Stimulated activated memory B cell treated with anti-CD40 and anti-IgM and Interleukin-4, amounts not matched to agents 10 μg/mL and 1 μg/mL and 100 μg/mL, for 72 hours (primary cell): ENCODE measurements at regions not wholly inside any gene's neighbourhood (a gene's known extent, or its start where the extent isn't known, plus 50 kb on each side); places are given as distances from the start of the nearest gene placed in this dataset.

ENCODE experiments used
- ATAC-seq: fragments of 150-1000 bp; cut with Tn5 transposase; 2 replicates; pipeline ENCODE4 v1.10.0; 2021
- H3K27ac Mint-ChIP-seq: one replicate; pipeline ENCODE4 v1.8.0; 2022; ENCODE audit warnings: mild to moderate bottlenecking, mixed read lengths
- H3K27me3 Mint-ChIP-seq: one replicate; pipeline ENCODE4 v1.8.0; 2022; ENCODE audit warnings: mixed read lengths
- H3K36me3 Mint-ChIP-seq: one replicate; pipeline ENCODE4 v1.8.0; 2022; ENCODE audit warnings: mixed read lengths
- H3K4me1 Mint-ChIP-seq: one replicate; pipeline ENCODE4 v1.8.0; 2022; ENCODE audit warnings: mixed read lengths
- H3K4me3 Mint-ChIP-seq: one replicate; pipeline ENCODE4 v1.8.0; 2022; ENCODE audit warnings: mild to moderate bottlenecking, moderate library complexity, mixed read lengths
- H3K9me3 Mint-ChIP-seq: one replicate; pipeline ENCODE4 v1.8.0; 2022; ENCODE audit warnings: mixed read lengths

- H3K36me3 Mint-ChIP-seq, result no peaks in the 10 kb centered on the region
- no peak overlapping the region for H3K27ac Mint-ChIP-seq
- no peak for ATAC-seq
- H3K27me3 Mint-ChIP-seq, result peaks cover 7% of the 10 kb centered on the region
- no peaks in the 10 kb centered on the region for H3K4me1 Mint-ChIP-seq
- H3K4me3 Mint-ChIP-seq, result no peak overlapping the region
- no peaks in the 10 kb centered on the region for H3K9me3 Mint-ChIP-seq
Observed at GRCh38 chr9:78575771-78576170, 278.8 kb downstream of the PSAT1 start.

- Mint-ChIP-seq H3K4me1 (no peaks in the 10 kb centered on the region), H3K9me3 (no peaks in the 10 kb centered on the region), H3K4me3 (no peak overlapping the region), H3K27ac (no peak overlapping the region), H3K36me3 (no peaks in the 10 kb centered on the region), H3K27me3 (peaks cover 11% of the 10 kb centered on the region)
- no peak for ATAC-seq
Observed at GRCh38 chr9:78577156-78577906, 280.4 kb downstream of the PSAT1 start.

- no peaks in the 10 kb centered on the region for H3K9me3 Mint-ChIP-seq
- no peaks in the 10 kb centered on the region for H3K4me1 Mint-ChIP-seq
- no peak for ATAC-seq
- H3K27me3 Mint-ChIP-seq, result peaks cover 14% of the 10 kb centered on the region
- no peak overlapping the region for H3K27ac Mint-ChIP-seq
- H3K4me3 Mint-ChIP-seq, result no peak overlapping the region
- no peaks in the 10 kb centered on the region for H3K36me3 Mint-ChIP-seq
Observed at GRCh38 chr9:78578072-78578471, 281.1 kb downstream of the PSAT1 start.

DNA sequence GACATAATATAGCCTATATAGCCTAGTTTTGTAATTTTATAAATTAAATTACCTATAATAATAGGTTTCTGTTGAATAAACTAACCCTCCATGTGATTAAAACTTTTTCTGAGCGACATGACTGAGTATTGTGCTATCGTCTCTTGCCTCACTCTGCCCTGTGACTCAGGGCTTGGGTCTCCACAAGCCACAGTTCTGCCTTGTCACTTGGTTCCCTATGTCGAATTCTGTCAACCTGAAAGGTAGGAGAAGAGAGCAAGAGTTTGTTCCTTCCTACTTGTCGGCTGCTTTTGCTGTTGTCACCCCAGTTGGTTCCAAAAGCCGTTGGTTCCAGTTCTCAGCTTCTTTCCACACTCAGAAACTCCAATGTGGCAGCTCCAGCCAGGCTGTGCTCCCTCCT is 285.9 kb downstream of the PSAT1 start:
- Mint-ChIP-seq H3K36me3 (no peaks in the 10 kb centered on the region), H3K9me3 (peaks cover 5% of the 10 kb centered on the region), H3K27me3 (peaks cover 21% of the 10 kb centered on the region), H3K4me1 (no peaks in the 10 kb centered on the region), H3K27ac (no peak overlapping the region), H3K4me3 (no peak overlapping the region)
- no peak for ATAC-seq

DNA sequence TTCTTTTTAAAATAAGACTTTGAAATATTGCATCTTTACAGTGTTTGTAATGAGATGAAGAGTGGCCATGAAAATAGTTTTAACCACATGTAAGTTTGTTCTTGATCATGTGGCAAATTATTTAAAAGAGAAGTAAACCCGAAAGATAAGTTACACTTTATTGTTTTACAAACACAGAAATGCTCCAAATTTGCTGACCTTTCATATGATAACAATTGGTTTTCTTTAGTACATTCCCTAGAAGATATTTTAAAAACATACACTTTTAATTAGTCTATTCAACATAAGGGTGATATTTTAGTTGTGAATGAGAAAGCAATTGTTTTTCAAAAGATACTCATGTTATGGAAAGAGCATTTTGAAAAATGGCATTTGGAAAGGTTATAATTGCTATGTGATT is 287.7 kb downstream of the PSAT1 start:
- Mint-ChIP-seq H3K27ac (no peak overlapping the region), H3K27me3 (peaks cover 21% of the 10 kb centered on the region), H3K4me1 (no peaks in the 10 kb centered on the region), H3K36me3 (no peaks in the 10 kb centered on the region), H3K4me3 (no peak overlapping the region), H3K9me3 (peaks cover 5% of the 10 kb centered on the region)
- ATAC-seq, result no peak

DNA sequence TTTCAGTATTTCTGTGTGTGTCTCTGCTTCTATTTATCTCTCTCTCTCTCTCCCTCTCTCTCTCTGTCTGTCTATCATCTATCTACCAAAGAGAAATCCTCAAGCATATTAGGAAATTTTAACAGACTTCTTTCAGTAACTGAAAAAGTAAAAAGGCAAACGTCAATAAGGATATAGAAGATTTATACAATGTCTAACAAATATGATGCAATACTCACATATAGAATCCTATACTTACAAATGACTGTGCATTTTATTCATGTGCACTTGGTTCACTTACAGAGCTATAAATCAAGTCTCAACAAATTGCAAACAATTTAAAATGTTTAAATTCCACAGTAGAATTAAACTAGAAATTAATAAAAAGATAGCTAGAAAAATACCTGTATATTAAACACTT is 289.0 kb downstream of the PSAT1 start:
- Mint-ChIP-seq H3K36me3 (no peaks in the 10 kb centered on the region), H3K4me3 (no peak overlapping the region), H3K4me1 (no peaks in the 10 kb centered on the region), H3K27me3 (peaks cover 13% of the 10 kb centered on the region), H3K9me3 (peaks cover 5% of the 10 kb centered on the region), H3K27ac (no peak overlapping the region)
- no peak for ATAC-seq

GRCh38 chr9:78590068-78590467 is 293.1 kb downstream of the PSAT1 start:
- no peaks in the 10 kb centered on the region for H3K36me3 Mint-ChIP-seq
- H3K9me3 Mint-ChIP-seq, result peaks cover 5% of the 10 kb centered on the region
- H3K27ac Mint-ChIP-seq, result no peak overlapping the region
- H3K4me1 Mint-ChIP-seq, result no peaks in the 10 kb centered on the region
- no peak overlapping the region for H3K4me3 Mint-ChIP-seq
- ATAC-seq, result no peak
- H3K27me3 Mint-ChIP-seq, result no peaks in the 10 kb centered on the region

DNA sequence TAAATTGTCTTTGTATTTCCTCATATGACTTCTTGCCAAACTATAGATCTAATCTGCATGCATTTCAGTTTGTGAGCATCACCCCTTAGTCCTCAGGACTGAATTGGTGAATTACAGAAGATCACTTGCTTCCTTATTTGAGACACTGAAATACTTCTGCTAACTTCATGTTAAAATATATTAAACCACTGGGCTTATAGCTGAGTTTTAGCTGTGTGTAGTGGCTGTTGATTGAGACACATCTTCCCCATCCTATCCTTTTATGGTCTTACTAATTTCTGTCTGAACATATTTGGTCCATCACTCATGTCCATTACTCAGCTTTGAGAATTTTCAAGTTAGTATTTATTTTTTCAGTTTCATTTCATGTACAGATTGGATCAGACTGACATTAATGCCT is 295.9 kb downstream of the PSAT1 start:
- Mint-ChIP-seq H3K4me1 (no peaks in the 10 kb centered on the region), H3K9me3 (no peaks in the 10 kb centered on the region), H3K27ac (no peak overlapping the region), H3K27me3 (peaks cover 10% of the 10 kb centered on the region), H3K4me3 (no peak overlapping the region), H3K36me3 (no peaks in the 10 kb centered on the region)
- no peak for ATAC-seq

DNA sequence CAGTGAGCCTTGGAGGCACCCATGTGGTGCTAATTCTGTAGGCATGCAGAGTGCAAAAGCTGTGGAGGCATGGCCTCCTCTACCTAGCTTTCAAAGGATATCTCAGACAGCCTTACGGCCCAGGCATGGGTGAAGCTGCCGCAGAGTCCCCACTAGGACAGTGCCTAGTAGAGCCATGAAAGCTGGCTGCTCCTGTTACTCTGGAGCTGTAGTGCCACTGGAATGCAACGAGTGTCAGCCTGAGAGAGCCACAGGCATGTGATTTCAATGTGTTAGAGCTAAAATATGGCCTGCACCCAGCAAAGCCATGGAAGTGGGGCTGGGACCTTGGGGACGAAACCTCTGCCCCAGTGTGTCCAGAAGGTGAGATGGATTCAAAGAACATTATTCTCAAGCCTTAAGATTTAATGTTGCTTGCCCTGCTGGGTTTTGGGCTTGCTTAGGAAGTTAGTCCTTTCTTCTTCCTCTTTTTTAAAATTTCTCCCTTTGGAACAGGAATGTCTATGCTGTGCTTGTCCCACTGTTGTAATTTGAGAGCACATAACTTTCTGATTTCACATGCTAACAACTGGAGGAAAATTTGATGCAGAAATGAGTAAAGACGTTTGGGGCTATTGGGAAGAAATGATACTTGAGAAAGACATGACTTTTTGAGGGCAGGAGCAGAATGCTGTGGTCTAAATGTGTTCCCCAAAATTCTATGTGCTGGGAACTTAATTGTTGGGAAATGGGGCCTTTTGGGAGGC is 298.4 kb downstream of the PSAT1 start:
- no peak overlapping the region for H3K4me3 Mint-ChIP-seq
- H3K27ac Mint-ChIP-seq, result no peak overlapping the region
- H3K36me3 Mint-ChIP-seq, result no peaks in the 10 kb centered on the region
- H3K27me3 Mint-ChIP-seq, result peaks cover 10% of the 10 kb centered on the region
- H3K4me1 Mint-ChIP-seq, result no peaks in the 10 kb centered on the region
- no peak for ATAC-seq
- H3K9me3 Mint-ChIP-seq, result no peaks in the 10 kb centered on the region

GRCh38 chr9:78596346-78596745 is 299.4 kb downstream of the PSAT1 start:
- H3K27ac Mint-ChIP-seq, result no peak overlapping the region
- no peaks in the 10 kb centered on the region for H3K4me1 Mint-ChIP-seq
- ATAC-seq, result no peak
- H3K36me3 Mint-ChIP-seq, result no peaks in the 10 kb centered on the region
- no peaks in the 10 kb centered on the region for H3K9me3 Mint-ChIP-seq
- H3K4me3 Mint-ChIP-seq, result no peak overlapping the region
- H3K27me3 Mint-ChIP-seq, result peaks cover 10% of the 10 kb centered on the region

GRCh38 chr9:78598120-78598519 is 301.2 kb downstream of the PSAT1 start:
- H3K36me3 Mint-ChIP-seq, result no peaks in the 10 kb centered on the region
- H3K4me1 Mint-ChIP-seq, result peaks cover 6% of the 10 kb centered on the region
- H3K27ac Mint-ChIP-seq, result no peak overlapping the region
- H3K4me3 Mint-ChIP-seq, result no peak overlapping the region
- H3K27me3 Mint-ChIP-seq, result peaks cover 10% of the 10 kb centered on the region
- peaks cover 3% of the 10 kb centered on the region for H3K9me3 Mint-ChIP-seq
- no peak for ATAC-seq

GRCh38 chr9:78599926-78600325 is 303.0 kb downstream of the PSAT1 start:
- Mint-ChIP-seq H3K4me3 (no peak overlapping the region), H3K36me3 (no peaks in the 10 kb centered on the region), H3K27ac (no peak overlapping the region), H3K4me1 (peaks cover 6% of the 10 kb centered on the region), H3K27me3 (peaks cover 10% of the 10 kb centered on the region), H3K9me3 (peaks cover 3% of the 10 kb centered on the region)
- no peak for ATAC-seq

DNA sequence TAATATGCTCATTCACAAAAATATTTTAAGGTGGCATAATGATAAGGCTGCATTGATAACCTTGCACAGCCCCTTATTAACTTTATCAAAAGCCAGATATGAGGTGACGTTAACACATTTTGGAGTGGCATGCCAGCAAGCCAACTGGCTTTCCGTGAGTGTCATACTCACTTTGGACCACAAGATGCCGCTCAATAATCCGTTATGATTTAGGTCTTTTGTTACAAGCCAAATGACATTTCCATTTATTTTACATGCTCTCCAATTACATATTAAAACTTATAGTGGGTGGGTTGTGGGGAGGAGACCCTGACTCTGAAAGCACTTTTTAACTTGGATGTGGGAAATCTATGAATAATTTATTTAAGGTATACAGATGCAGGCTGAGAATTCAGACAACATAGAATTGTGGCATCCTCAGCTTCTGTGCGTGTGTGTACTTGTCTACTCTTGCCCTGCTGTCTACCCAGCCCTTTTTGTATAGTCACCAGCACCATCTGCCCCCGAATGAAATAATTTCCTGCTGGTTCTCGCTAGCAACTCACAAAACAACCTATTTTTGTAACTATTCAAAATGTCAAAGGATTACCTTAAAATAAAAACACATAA is 305.1 kb downstream of the PSAT1 start:
- no peak for ATAC-seq
- Mint-ChIP-seq H3K36me3 (no peaks in the 10 kb centered on the region), H3K4me1 (peaks cover 6% of the 10 kb centered on the region), H3K4me3 (no peak overlapping the region), H3K27ac (peak overlapping the region; percentile 39), H3K27me3 (no peaks in the 10 kb centered on the region), H3K9me3 (peaks cover 3% of the 10 kb centered on the region)

- peaks cover 6% of the 10 kb centered on the region for H3K4me1 Mint-ChIP-seq
- ATAC-seq, result no peak
- H3K4me3 Mint-ChIP-seq, result no peak overlapping the region
- peaks cover 3% of the 10 kb centered on the region for H3K9me3 Mint-ChIP-seq
- H3K27me3 Mint-ChIP-seq, result no peaks in the 10 kb centered on the region
- no peaks in the 10 kb centered on the region for H3K36me3 Mint-ChIP-seq
- no peak overlapping the region for H3K27ac Mint-ChIP-seq
Observed at GRCh38 chr9:78605041-78606000, 308.4 kb downstream of the PSAT1 start.

DNA sequence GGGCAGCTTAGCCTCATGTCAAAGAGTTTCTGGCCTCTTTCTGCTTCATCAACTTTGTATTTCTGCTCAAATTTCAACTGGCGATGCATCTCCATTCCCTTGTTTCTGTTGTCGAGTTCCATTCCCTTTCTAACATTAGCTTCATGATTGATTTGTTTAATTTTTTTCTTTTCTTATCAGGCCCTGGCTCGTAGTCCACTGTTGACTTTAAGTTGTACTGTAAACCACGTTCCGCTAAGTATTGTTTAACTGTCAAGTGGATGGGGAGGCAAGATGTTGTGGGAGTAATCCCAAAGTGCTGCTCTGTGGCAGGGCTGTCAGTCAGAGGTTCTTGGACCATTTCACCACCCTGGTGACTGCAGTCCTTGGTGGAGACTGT is 309.1 kb downstream of the PSAT1 start:
- peaks cover 6% of the 10 kb centered on the region for H3K4me1 Mint-ChIP-seq
- H3K4me3 Mint-ChIP-seq, result no peak overlapping the region
- no peaks in the 10 kb centered on the region for H3K36me3 Mint-ChIP-seq
- no peak overlapping the region for H3K27ac Mint-ChIP-seq
- H3K27me3 Mint-ChIP-seq, result no peaks in the 10 kb centered on the region
- ATAC-seq, result no peak
- H3K9me3 Mint-ChIP-seq, result peaks cover 3% of the 10 kb centered on the region
